H1 (cell line): ENCODE measurements at regions not wholly inside any gene's neighbourhood (a gene's known extent, or its start where the extent isn't known, plus 50 kb on each side); places are given as distances from the start of the nearest gene placed in this dataset.

ENCODE experiments used
- CTCF ChIA-PET: fragments of 300-600 bp; sonication (Branson Sonifier 250); formaldehyde crosslinking; loops from one replicate; lab custom pipeline; 2021; ENCODE audit not compliant: partially characterized antibody; lab: Charles Lee
- POLR2A ChIA-PET: fragments of 300-600 bp; sonication (Branson Sonifier 250); formaldehyde crosslinking; loops from one replicate; lab custom pipeline; 2021; ENCODE audit warnings: inconsistent platforms; ENCODE audit not compliant: partially characterized antibody; lab: Charles Lee
- DNase-seq, 2 experiments: peaks; one replicate each; pipeline versions ENCODE4 v3.0.0 to v3.0.0-alpha.2; 2010 to 2022; ENCODE audit warnings: low spot score in 2 of 2, low read depth in 1 of 2, mixed read lengths in 1 of 2
- FAIRE-seq: peaks from 2 replicates; lab custom pipeline; 2011; peaks lifted over from hg19 to GRCh38; lab: Jason Lieb, UNC
- H2AFZ ChIP-seq: 2 replicates; pipeline ENCODE4 v1.8.1; 2012; ENCODE audit warnings: low read length, inconsistent platforms
- H2AK5ac ChIP-seq: 2 replicates; pipeline ENCODE4 v1.6.1; 2013; ENCODE audit warnings: low read depth, low read length
- H2BK120ac ChIP-seq: replicated peaks from 2 replicates; pipeline ENCODE3; 2013; ENCODE audit warnings: low read depth, low read length, inconsistent platforms
- H2BK12ac ChIP-seq: 2 replicates; pipeline ENCODE4 v1.6.1; 2013; ENCODE audit warnings: low read depth, low read length
- H2BK15ac ChIP-seq: 2 replicates; pipeline ENCODE4 v1.6.1; 2013; ENCODE audit warnings: low read length
- H2BK20ac ChIP-seq: 2 replicates; pipeline ENCODE4 v1.6.1; 2013; ENCODE audit warnings: low read length
- H2BK5ac ChIP-seq: 2 replicates; pipeline ENCODE4 v1.6.1; 2013; ENCODE audit warnings: low read depth, low read length
- H3K14ac ChIP-seq: 2 replicates; pipeline ENCODE4 v1.6.1; 2013; ENCODE audit warnings: inconsistent platforms; ENCODE audit not compliant: insufficient read length
- H3K18ac ChIP-seq: 2 replicates; pipeline ENCODE4 v1.6.1; 2013; ENCODE audit warnings: low read length; ENCODE audit errors: extremely low read depth
- H3K23ac ChIP-seq: 2 replicates; pipeline ENCODE4 v1.6.1; 2013; ENCODE audit warnings: inconsistent platforms; ENCODE audit not compliant: insufficient read length
- H3K23me2 ChIP-seq: 2 replicates; pipeline ENCODE4 v1.6.1; 2013; ENCODE audit warnings: low read depth, low read length
- H3K27ac ChIP-seq: 2 replicates; pipeline ENCODE4 v1.6.1; 2011; ENCODE audit warnings: low read depth, low read length, inconsistent platforms
- H3K27me3 ChIP-seq, 4 experiments: replicated peaks in 1 of 4; 1 replicate in 1 of 4; 2 replicates in 3 of 4; pipeline versions ENCODE4 v1.6.1 to v1.8.1; 2011 to 2013; ENCODE audit warnings: low read length in 3 of 4, mild to moderate bottlenecking in 3 of 4, inconsistent platforms in 2 of 4, mixed read lengths in 2 of 4, moderate library complexity in 1 of 4; ENCODE audit not compliant: control insufficient read depth in 3 of 4, insufficient read depth in 3 of 4; ENCODE audit errors: extremely low read depth in 1 of 4
- H3K36me3 ChIP-seq, 4 experiments: 2 replicates each; pipeline versions ENCODE4 v1.6.1 to v1.8.1; 2011 to 2013; ENCODE audit warnings: mild to moderate bottlenecking in 4 of 4, low read length in 3 of 4, moderate library complexity in 2 of 4, control low read depth in 1 of 4, inconsistent platforms in 1 of 4; ENCODE audit not compliant: insufficient read depth in 4 of 4, control insufficient read depth in 2 of 4
- H3K4ac ChIP-seq: replicated peaks from 2 replicates; pipeline ENCODE3; 2013; ENCODE audit warnings: low read length, low read depth, mixed read lengths, inconsistent platforms; ENCODE audit not compliant: insufficient read length
- H3K4me1 ChIP-seq, 4 experiments: replicated peaks in 1 of 4; 1 replicate in 1 of 4; 2 replicates in 3 of 4; pipeline versions ENCODE4 v1.6.1 to v1.8.1; 2011 to 2013; ENCODE audit warnings: low read length in 3 of 4, inconsistent platforms in 2 of 4, mixed read lengths in 1 of 4; ENCODE audit not compliant: insufficient read depth in 4 of 4, control insufficient read depth in 3 of 4
- H3K4me2 ChIP-seq, 2 experiments: 2 replicates each; pipeline versions ENCODE4 v1.6.1 to v1.8.1; 2011 to 2013; ENCODE audit warnings: low read depth in 2 of 2, low read length in 2 of 2, control low read depth in 1 of 2, inconsistent platforms in 1 of 2, mild to moderate bottlenecking in 1 of 2; ENCODE audit not compliant: insufficient read depth in 1 of 2
- H3K4me3 ChIP-seq, 4 experiments: fragments of 200-600, 300-600 bp in 1 of 4; sonication (generic), shearing (Covaris generic), sonication (Bioruptor Twin) in 1 of 4; 2 replicates each; pipeline versions ENCODE4 v1.5.1 to v1.8.1; 2011 to 2016; ENCODE audit warnings: low read length in 4 of 4, low read depth in 3 of 4, control low read depth in 2 of 4, inconsistent platforms in 2 of 4, mild to moderate bottlenecking in 2 of 4, mixed read lengths in 1 of 4, moderate library complexity in 1 of 4; ENCODE audit not compliant: insufficient read depth in 2 of 4; ENCODE audit errors: extremely low read depth in 1 of 4
- H3K56ac ChIP-seq: replicated peaks from 2 replicates; pipeline ENCODE3; 2013; ENCODE audit warnings: low read depth, mild to moderate bottlenecking, mixed read lengths, low read length, inconsistent platforms; ENCODE audit not compliant: insufficient read length
- H3K79me1 ChIP-seq: 2 replicates; pipeline ENCODE4 v1.6.1; 2013; ENCODE audit warnings: low read depth, low read length, control low read depth
- H3K79me2 ChIP-seq, 2 experiments: 2 replicates each; pipeline versions ENCODE4 v1.6.1 to v1.8.1; 2012 to 2013; ENCODE audit warnings: low read length in 2 of 2, mild to moderate bottlenecking in 2 of 2, inconsistent platforms in 1 of 2; ENCODE audit not compliant: insufficient read depth in 2 of 2, control insufficient read depth in 1 of 2
- H3K9ac ChIP-seq, 4 experiments: replicated peaks in 1 of 4; 1 replicate in 1 of 4; 2 replicates in 3 of 4; pipeline versions ENCODE4 v1.6.1 to v1.8.1; 2011 to 2013; ENCODE audit warnings: low read depth in 3 of 4, low read length in 3 of 4, control low read depth in 2 of 4, mild to moderate bottlenecking in 2 of 4, moderate library complexity in 2 of 4, inconsistent platforms in 1 of 4; ENCODE audit errors: extremely low read depth in 1 of 4
- H3K9me3 ChIP-seq, 2 experiments: 2 replicates each; pipeline versions ENCODE4 v1.6.1 to v1.8.1; 2012 to 2013; ENCODE audit warnings: mild to moderate bottlenecking in 2 of 2, moderate library complexity in 2 of 2, control low read depth in 1 of 2, inconsistent platforms in 1 of 2, low read depth in 1 of 2, low read length in 1 of 2, mixed read lengths in 1 of 2; ENCODE audit not compliant: insufficient read depth in 2 of 2
- H4K20me1 ChIP-seq, 2 experiments: replicated peaks in 1 of 2; 2 replicates each; pipeline versions ENCODE3 to v1.8.1; 2011 to 2013; ENCODE audit warnings: inconsistent platforms in 2 of 2, low read length in 2 of 2, mild to moderate bottlenecking in 1 of 2; ENCODE audit not compliant: insufficient read depth in 2 of 2, control insufficient read depth in 1 of 2
- H4K5ac ChIP-seq: 2 replicates; pipeline ENCODE4 v1.6.1; 2013; ENCODE audit warnings: low read length, low read depth, mixed read lengths, inconsistent platforms; ENCODE audit not compliant: insufficient read length
- H4K8ac ChIP-seq: 2 replicates; pipeline ENCODE4 v1.8.0; 2013; ENCODE audit warnings: mild to moderate bottlenecking, moderate library complexity, low read length, inconsistent platforms; ENCODE audit not compliant: insufficient read depth; ENCODE audit errors: extremely low read depth
- H4K91ac ChIP-seq: replicated peaks from 2 replicates; pipeline ENCODE3; 2013; ENCODE audit warnings: low read length, mixed read lengths, inconsistent platforms; ENCODE audit not compliant: insufficient read length
- BACH1 ChIP-seq: IDR thresholded peaks from 2 replicates; pipeline ENCODE4 v1.6.1; 2012; ENCODE audit warnings: low read length, improper control_type of control experiment
- CBX8 ChIP-seq: fragments of 300-800, 300-1000 bp; sonication (generic); IDR thresholded peaks from 2 replicates; pipeline ENCODE4 v1.7.1; 2016; ENCODE audit warnings: low read depth, low read length, borderline replicate concordance
- CHD2 ChIP-seq: IDR thresholded peaks from 2 replicates; pipeline ENCODE4 v1.6.1; 2012; ENCODE audit warnings: low read length, improper control_type of control experiment
- CTBP2 ChIP-seq: IDR thresholded peaks from 2 replicates; pipeline ENCODE4 v1.7.0; 2011; ENCODE audit warnings: borderline replicate concordance, mild to moderate bottlenecking, moderate library complexity, mixed read lengths, low read length; ENCODE audit not compliant: insufficient read depth, insufficient read length
- EZH2 ChIP-seq: fragments of 200-600 bp; sonication (generic); IDR thresholded peaks from 2 replicates; pipeline ENCODE4 v1.7.1; 2012; ENCODE audit warnings: low read depth, mild to moderate bottlenecking, moderate library complexity, low read length, inconsistent platforms; ENCODE audit not compliant: severe bottlenecking
- HDAC6 ChIP-seq: IDR thresholded peaks from one replicate; pipeline ENCODE4 v1.7.1; 2012; ENCODE audit warnings: low read depth, mild to moderate bottlenecking, inconsistent platforms, low read length, moderate library complexity
- JUN ChIP-seq: IDR thresholded peaks from 2 replicates; pipeline ENCODE4 v1.6.1; 2011; ENCODE audit warnings: low read depth, mild to moderate bottlenecking, improper control_type of control experiment, low read length
- KDM1A ChIP-seq: fragments of 200-600, 300-600 bp; sonication (generic); IDR thresholded peaks from 2 replicates; pipeline ENCODE4 v1.7.1; 2016; ENCODE audit warnings: mild to moderate bottlenecking, low read length, borderline replicate concordance
- SIX5 ChIP-seq: IDR thresholded peaks from 2 replicates; pipeline ENCODE4 v1.6.1; 2011; ENCODE audit warnings: mild to moderate bottlenecking, low read depth, low read length
- SP4 ChIP-seq: IDR thresholded peaks from 2 replicates; pipeline ENCODE4 v1.6.1; 2012; ENCODE audit warnings: low read length, inconsistent platforms
- SRF ChIP-seq: IDR thresholded peaks from 2 replicates; pipeline ENCODE4 v1.6.1; 2011; ENCODE audit warnings: mild to moderate bottlenecking, low read depth, low read length, moderate library complexity
- TAF1 ChIP-seq: IDR thresholded peaks from 2 replicates; pipeline ENCODE4 v1.6.1; 2011; ENCODE audit warnings: mild to moderate bottlenecking, low read depth, low read length
- TEAD4 ChIP-seq: IDR thresholded peaks from 2 replicates; pipeline ENCODE4 v1.6.1; 2012; ENCODE audit warnings: low read depth, low read length, inconsistent platforms, mixed read lengths
- YY1 ChIP-seq: IDR thresholded peaks from 2 replicates; pipeline ENCODE4 v1.6.1; 2011; ENCODE audit warnings: low read depth, mild to moderate bottlenecking, low read length
- WGBS, 2 experiments: shearing (Covaris generic) in 1 of 2; methylation state at CpG; one replicate each; pipeline versions ENCODE4 v1.1.6 to v1.1.7; 2013 to 2015; ENCODE audit warnings: low lambda C conversion rate in 2 of 2, mixed read lengths in 2 of 2, inconsistent platforms in 1 of 2, low coverage in 1 of 2, missing lambda C conversion rate in 1 of 2; ENCODE audit not compliant: insufficient replicate concordance in 2 of 2, insufficient coverage in 1 of 2, insufficient read length in 1 of 2; ENCODE audit errors: extremely low coverage in 1 of 2, missing lambda C conversion rate in 1 of 2; 5-methylcytosine and 5-hydroxymethylcytosine counted together
- TF ChIP-seq, protein P1 (sequence below): IDR thresholded peaks from 2 replicates; pipeline ENCODE4 v1.6.1; 2011; ENCODE audit warnings: low read depth, mild to moderate bottlenecking, low read length; ENCODE audit not compliant: insufficient read depth

DNA sequence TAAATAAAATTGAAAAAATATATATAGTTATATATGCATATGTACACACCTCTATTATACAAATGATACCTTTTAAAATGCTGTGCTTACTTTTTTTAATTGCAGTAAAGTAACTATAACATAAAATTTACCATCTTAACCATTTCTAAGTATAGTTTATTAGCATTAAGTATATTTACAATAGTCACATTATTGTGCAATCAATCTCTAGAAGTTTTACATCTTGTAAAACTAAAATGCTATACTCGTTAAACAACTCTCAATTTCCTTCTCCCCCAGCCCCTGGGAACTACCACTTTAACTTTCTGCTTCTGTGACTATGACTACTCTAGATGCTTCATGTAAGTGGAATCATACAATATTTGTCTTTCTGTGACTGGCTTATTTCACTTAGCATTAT, 146.7 kb upstream of the DST start:
- H3K79me1 ChIP-seq, result no peaks in the 10 kb centered on the region; the same call in 1 of the 2 replicates
- 88% methylated on average over 1 of the region's 1 CpG; no CpG with 5 or more reads in 1 of the 2 experiments for WGBS, 2 experiments
- H2BK20ac ChIP-seq, result no peak overlapping the region
- no peak overlapping the region for H4K91ac ChIP-seq
- no peak for FAIRE-seq
- no peak overlapping the region for H2BK5ac ChIP-seq
- ChIA-PET CTCF (interaction anchor here (0.7 to 0.8 kb wide), 2 partner anchors 22 to 25 kb away, joined by 3 read pairs; no protein-coding TSS in a partner anchor), POLR2A (no interaction called here)
- H2AFZ ChIP-seq, result no peak overlapping the region
- H2AK5ac ChIP-seq, result no peak overlapping the region
- DNase-seq, result no peak
- no peak overlapping the region for H2BK12ac ChIP-seq
- no peak overlapping the region for H3K18ac ChIP-seq
- no peaks in the 10 kb centered on the region; a peak in 1 of 4 replicates for H3K9me3 ChIP-seq
- H3K56ac ChIP-seq, result no peak overlapping the region
- H2BK15ac ChIP-seq, result no peak overlapping the region
- no peaks in the 10 kb centered on the region for H3K23me2 ChIP-seq
- no peak overlapping the region for H4K5ac ChIP-seq
- no peaks in the 10 kb centered on the region for H4K20me1 ChIP-seq
- H3K79me2 ChIP-seq, result peaks cover 0 to 77% of the 10 kb centered on the region in 2 experiments; a peak in 3 of 4 replicates
- no peak overlapping the region for H4K8ac ChIP-seq
- peaks cover 0 to 12% (median 8%) of the 10 kb centered on the region in 4 experiments; a peak in 5 of 7 replicates for H3K4me1 ChIP-seq
- H3K14ac ChIP-seq, result no peak overlapping the region
- no peak overlapping the region for H3K9ac ChIP-seq
- no peak overlapping the region for H3K4me2 ChIP-seq
- H3K23ac ChIP-seq, result no peak overlapping the region
- H3K36me3 ChIP-seq, result no peaks in the 10 kb centered on the region; a peak in 1 of 8 replicates
- H2BK120ac ChIP-seq, result no peak overlapping the region
- no peaks in the 10 kb centered on the region for H3K27me3 ChIP-seq
- no peak overlapping the region for H3K4ac ChIP-seq
- H3K27ac ChIP-seq, result no peak overlapping the region
- H3K4me3 ChIP-seq, result no peak overlapping the region
- TF ChIP-seq SP4, result no peak
- no peak for TF ChIP-seq KDM1A
- no peak for TF ChIP-seq TEAD4
- TF ChIP-seq BACH1, result no peak
- no peak for TF ChIP-seq CTBP2
- no peak for TF ChIP-seq JUN
- no peak for TF ChIP-seq YY1
- TF ChIP-seq, protein P1, sequence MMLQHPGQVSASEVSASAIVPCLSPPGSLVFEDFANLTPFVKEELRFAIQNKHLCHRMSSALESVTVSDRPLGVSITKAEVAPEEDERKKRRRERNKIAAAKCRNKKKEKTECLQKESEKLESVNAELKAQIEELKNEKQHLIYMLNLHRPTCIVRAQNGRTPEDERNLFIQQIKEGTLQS, result no peak
- TF ChIP-seq HDAC6, result no peak
- TF ChIP-seq TAF1, result no peak
- TF ChIP-seq SIX5, result no peak
- TF ChIP-seq SRF, result no peak
- TF ChIP-seq CHD2, result no peak
- TF ChIP-seq CBX8, result no peak
- TF ChIP-seq EZH2, result no peak
